ENCODE measurements at regions not wholly inside any gene's neighbourhood (a gene's known extent, or its start where the extent isn't known, plus 50 kb on each side); places are given as distances from the start of the nearest gene placed in this dataset.

DNA sequence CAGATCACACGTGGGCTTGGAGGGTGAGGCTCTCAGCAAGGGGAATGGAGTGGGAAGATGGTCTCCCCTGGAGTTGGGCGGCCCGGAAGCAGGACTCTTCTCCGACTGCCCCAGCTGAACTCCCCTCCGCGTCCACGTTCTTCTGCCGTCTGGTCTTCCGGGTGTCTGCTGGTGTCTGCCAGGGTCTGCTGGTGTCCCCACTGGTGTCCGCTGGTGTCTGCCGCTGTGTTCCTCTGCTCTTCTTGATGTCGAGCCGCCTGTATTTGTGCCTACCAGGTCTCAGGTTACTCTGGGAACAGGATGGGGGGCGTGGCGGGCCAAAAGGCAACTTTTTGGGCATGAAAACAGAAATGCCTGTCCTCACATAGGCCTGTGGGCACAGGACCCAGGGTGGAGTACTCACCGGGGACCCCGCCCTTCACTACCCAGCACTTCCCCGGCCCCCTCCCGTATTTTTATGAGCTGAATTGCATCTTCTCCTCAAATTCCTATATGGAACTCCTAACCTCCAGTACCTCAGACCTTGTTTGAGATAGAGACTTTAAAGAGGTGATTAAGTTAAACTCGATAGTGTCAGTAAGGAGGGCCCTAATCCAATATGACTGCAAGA is 675.4 kb downstream of the SEMA5A start:
- Histone ChIP-seq H3K9me3 (no peaks in the 10 kb centered on the region), H3K4me1 (ENCODE audit: control insufficient read depth in 1 of 2, insufficient read depth in 2 of 2, low read depth in 1 of 2, low read length in 1 of 2) (no peaks in the 10 kb centered on the region), H3K79me2 (ENCODE audit: insufficient read depth) (no peaks in the 10 kb centered on the region), H2AFZ (ENCODE audit: low read depth) (no peak overlapping the region), H3K4me3 (ENCODE audit: low read depth in 2 of 2, low read length in 1 of 2) (no peak overlapping the region), H3K36me3 (replicated peaks in 1 of 2; ENCODE audit: control insufficient read depth in 1 of 2, insufficient read depth in 2 of 2, low read length in 1 of 2) (no peaks in the 10 kb centered on the region), H3K9ac (no peak overlapping the region), H4K20me1 (ENCODE audit: insufficient read depth) (no peaks in the 10 kb centered on the region), H3K27ac (ENCODE audit: low read depth in 2 of 2, low read length in 1 of 2) (no peak overlapping the region), H3K4me2 (no peak overlapping the region), H3F3A (replicated peaks; ENCODE audit: insufficient read depth) (no peaks in the 10 kb centered on the region), H3K9me2 (no peaks in the 10 kb centered on the region), H3K27me3 (ENCODE audit: insufficient read depth) (no peaks in the 10 kb centered on the region; the same call in 1 of the 2 replicates)
- CTCF ChIA-PET, result interaction anchor here (0.6 to 1.1 kb wide), 2 partner anchors 38 to 710 kb away, joined by 3 to 9 read pairs; no protein-coding TSS in a partner anchor
- WGBS (ENCODE audit: low lambda C conversion rate), result 71% methylated on average over 20 of the region's 20 CpGs
- POLR2A ChIA-PET, result no interaction called here
- TF ChIP-seq FOXJ3 (CRISPR knock-in tag; IDR thresholded peaks at IDR 0.05) (no peak), CHD2 (IDR thresholded peaks at IDR 0.05; ENCODE audit: low read length, partially characterized antibody) (no peak), MEF2A (IDR thresholded peaks at IDR 0.05; ENCODE audit: borderline replicate concordance, low read depth) (no peak), GABPA (IDR thresholded peaks at IDR 0.05; ENCODE audit: low read depth) (no peak), SMC3 (IDR thresholded peaks at IDR 0.05; ENCODE audit: low read depth, low read length) (no peak), RCOR1 (IDR thresholded peaks at IDR 0.05; ENCODE audit: low read length) (no peak), TEAD4 (IDR thresholded peaks at IDR 0.05; ENCODE audit: borderline replicate concordance, insufficient read depth) (no peak), EZH2phosphoT487 (IDR thresholded peaks at IDR 0.05; ENCODE audit: borderline replicate concordance, low read depth) (no peak), JUND (IDR thresholded peaks at IDR 0.05) (no peak), FOXM1 (IDR thresholded peaks at IDR 0.05; ENCODE audit: low read depth) (no peak)
- TF ChIP-seq, protein P1, sequence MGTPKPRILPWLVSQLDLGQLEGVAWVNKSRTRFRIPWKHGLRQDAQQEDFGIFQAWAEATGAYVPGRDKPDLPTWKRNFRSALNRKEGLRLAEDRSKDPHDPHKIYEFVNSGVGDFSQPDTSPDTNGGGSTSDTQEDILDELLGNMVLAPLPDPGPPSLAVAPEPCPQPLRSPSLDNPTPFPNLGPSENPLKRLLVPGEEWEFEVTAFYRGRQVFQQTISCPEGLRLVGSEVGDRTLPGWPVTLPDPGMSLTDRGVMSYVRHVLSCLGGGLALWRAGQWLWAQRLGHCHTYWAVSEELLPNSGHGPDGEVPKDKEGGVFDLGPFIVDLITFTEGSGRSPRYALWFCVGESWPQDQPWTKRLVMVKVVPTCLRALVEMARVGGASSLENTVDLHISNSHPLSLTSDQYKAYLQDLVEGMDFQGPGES (IDR thresholded peaks at IDR 0.05; ENCODE audit: low read depth, low read length), result no peak
- TF ChIP-seq, protein P2, sequence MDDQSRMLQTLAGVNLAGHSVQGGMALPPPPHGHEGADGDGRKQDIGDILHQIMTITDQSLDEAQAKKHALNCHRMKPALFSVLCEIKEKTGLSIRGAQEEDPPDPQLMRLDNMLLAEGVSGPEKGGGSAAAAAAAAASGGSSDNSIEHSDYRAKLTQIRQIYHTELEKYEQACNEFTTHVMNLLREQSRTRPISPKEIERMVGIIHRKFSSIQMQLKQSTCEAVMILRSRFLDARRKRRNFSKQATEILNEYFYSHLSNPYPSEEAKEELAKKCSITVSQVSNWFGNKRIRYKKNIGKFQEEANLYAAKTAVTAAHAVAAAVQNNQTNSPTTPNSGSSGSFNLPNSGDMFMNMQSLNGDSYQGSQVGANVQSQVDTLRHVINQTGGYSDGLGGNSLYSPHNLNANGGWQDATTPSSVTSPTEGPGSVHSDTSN (IDR thresholded peaks at IDR 0.05), result no peak
- TF ChIP-seq, protein P3, sequence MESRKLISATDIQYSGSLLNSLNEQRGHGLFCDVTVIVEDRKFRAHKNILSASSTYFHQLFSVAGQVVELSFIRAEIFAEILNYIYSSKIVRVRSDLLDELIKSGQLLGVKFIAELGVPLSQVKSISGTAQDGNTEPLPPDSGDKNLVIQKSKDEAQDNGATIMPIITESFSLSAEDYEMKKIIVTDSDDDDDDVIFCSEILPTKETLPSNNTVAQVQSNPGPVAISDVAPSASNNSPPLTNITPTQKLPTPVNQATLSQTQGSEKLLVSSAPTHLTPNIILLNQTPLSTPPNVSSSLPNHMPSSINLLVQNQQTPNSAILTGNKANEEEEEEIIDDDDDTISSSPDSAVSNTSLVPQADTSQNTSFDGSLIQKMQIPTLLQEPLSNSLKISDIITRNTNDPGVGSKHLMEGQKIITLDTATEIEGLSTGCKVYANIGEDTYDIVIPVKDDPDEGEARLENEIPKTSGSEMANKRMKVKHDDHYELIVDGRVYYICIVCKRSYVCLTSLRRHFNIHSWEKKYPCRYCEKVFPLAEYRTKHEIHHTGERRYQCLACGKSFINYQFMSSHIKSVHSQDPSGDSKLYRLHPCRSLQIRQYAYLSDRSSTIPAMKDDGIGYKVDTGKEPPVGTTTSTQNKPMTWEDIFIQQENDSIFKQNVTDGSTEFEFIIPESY (IDR thresholded peaks at IDR 0.05; ENCODE audit: borderline replicate concordance, low read depth), result no peak
- TF ChIP-seq, protein P4, sequence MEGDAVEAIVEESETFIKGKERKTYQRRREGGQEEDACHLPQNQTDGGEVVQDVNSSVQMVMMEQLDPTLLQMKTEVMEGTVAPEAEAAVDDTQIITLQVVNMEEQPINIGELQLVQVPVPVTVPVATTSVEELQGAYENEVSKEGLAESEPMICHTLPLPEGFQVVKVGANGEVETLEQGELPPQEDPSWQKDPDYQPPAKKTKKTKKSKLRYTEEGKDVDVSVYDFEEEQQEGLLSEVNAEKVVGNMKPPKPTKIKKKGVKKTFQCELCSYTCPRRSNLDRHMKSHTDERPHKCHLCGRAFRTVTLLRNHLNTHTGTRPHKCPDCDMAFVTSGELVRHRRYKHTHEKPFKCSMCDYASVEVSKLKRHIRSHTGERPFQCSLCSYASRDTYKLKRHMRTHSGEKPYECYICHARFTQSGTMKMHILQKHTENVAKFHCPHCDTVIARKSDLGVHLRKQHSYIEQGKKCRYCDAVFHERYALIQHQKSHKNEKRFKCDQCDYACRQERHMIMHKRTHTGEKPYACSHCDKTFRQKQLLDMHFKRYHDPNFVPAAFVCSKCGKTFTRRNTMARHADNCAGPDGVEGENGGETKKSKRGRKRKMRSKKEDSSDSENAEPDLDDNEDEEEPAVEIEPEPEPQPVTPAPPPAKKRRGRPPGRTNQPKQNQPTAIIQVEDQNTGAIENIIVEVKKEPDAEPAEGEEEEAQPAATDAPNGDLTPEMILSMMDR (IDR thresholded peaks at IDR 0.05), result no peak
- TF ChIP-seq, protein P5, sequence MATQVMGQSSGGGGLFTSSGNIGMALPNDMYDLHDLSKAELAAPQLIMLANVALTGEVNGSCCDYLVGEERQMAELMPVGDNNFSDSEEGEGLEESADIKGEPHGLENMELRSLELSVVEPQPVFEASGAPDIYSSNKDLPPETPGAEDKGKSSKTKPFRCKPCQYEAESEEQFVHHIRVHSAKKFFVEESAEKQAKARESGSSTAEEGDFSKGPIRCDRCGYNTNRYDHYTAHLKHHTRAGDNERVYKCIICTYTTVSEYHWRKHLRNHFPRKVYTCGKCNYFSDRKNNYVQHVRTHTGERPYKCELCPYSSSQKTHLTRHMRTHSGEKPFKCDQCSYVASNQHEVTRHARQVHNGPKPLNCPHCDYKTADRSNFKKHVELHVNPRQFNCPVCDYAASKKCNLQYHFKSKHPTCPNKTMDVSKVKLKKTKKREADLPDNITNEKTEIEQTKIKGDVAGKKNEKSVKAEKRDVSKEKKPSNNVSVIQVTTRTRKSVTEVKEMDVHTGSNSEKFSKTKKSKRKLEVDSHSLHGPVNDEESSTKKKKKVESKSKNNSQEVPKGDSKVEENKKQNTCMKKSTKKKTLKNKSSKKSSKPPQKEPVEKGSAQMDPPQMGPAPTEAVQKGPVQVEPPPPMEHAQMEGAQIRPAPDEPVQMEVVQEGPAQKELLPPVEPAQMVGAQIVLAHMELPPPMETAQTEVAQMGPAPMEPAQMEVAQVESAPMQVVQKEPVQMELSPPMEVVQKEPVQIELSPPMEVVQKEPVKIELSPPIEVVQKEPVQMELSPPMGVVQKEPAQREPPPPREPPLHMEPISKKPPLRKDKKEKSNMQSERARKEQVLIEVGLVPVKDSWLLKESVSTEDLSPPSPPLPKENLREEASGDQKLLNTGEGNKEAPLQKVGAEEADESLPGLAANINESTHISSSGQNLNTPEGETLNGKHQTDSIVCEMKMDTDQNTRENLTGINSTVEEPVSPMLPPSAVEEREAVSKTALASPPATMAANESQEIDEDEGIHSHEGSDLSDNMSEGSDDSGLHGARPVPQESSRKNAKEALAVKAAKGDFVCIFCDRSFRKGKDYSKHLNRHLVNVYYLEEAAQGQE (IDR thresholded peaks at IDR 0.05; ENCODE audit: low read depth, low read length), result no peak
- DNase-seq, result no peak

All from SK-N-SH (cell line).